GM23338 (cell line): ENCODE measurements at regions not wholly inside any gene's neighbourhood (a gene's known extent, or its start where the extent isn't known, plus 50 kb on each side); places are given as distances from the start of the nearest gene placed in this dataset.

Source experiments
- ATAC-seq: fragments of 200-7000 bp; cut with Tn5 transposase; 3 replicates; pipeline ENCODE4 v1.9.1; 2020
- DNase-seq: peaks from one replicate; pipeline ENCODE4 v3.0.0-alpha.2; 2015; ENCODE audit warnings: low spot score
- H2AFZ ChIP-seq: fragments of 200-600 bp; sonication (generic); 2 replicates; pipeline ENCODE4 v1.8.0; 2016; ENCODE audit warnings: antibody characterized with exemption, mild to moderate bottlenecking, moderate library complexity
- H3F3A ChIP-seq: fragments of 200-600 bp; sonication (generic); replicated peaks from 2 replicates; pipeline ENCODE4 v1.8.0; 2017; ENCODE audit warnings: antibody characterized with exemption, mixed run types, low read depth
- H3K27ac ChIP-seq: fragments of 200-600 bp; sonication (generic); 2 replicates; pipeline ENCODE4 v1.6.1; 2016; ENCODE audit warnings: low read depth
- H3K27me3 ChIP-seq: fragments of 200-600 bp; sonication (generic); 2 replicates; pipeline ENCODE4 v1.8.0; 2016; ENCODE audit warnings: mild to moderate bottlenecking, mixed run types, moderate library complexity; ENCODE audit not compliant: insufficient read depth
- H3K36me3 ChIP-seq: fragments of 200-600 bp; sonication (generic); 2 replicates; pipeline ENCODE4 v1.8.0; 2016; ENCODE audit warnings: mild to moderate bottlenecking; ENCODE audit not compliant: insufficient read depth
- H3K4me1 ChIP-seq: fragments of 200-600 bp; sonication (generic); 2 replicates; pipeline ENCODE4 v1.8.0; 2016; ENCODE audit warnings: mild to moderate bottlenecking, moderate library complexity; ENCODE audit not compliant: insufficient read depth
- H3K4me2 ChIP-seq: fragments of 200-600 bp; sonication (generic); 2 replicates; pipeline ENCODE4 v1.7.1; 2017; ENCODE audit warnings: mixed run types
- H3K4me3 ChIP-seq: fragments of 200-600 bp; sonication (generic); 2 replicates; pipeline ENCODE4 v1.6.1; 2016; ENCODE audit warnings: mixed run types
- H3K79me2 ChIP-seq: fragments of 200-600 bp; sonication (generic); replicated peaks from 2 replicates; pipeline ENCODE4 v1.8.0; 2017; ENCODE audit warnings: mild to moderate bottlenecking; ENCODE audit not compliant: insufficient read depth
- H3K9me2 ChIP-seq: fragments of 200-600 bp; sonication (generic); 2 replicates; pipeline ENCODE4 v1.8.0; 2017; ENCODE audit not compliant: insufficient read depth
- H4K20me1 ChIP-seq: fragments of 200-600 bp; sonication (generic); replicated peaks from 2 replicates; pipeline ENCODE4 v1.8.0; 2017; ENCODE audit warnings: mild to moderate bottlenecking; ENCODE audit not compliant: insufficient read depth
- H3K27ac Mint-ChIP-seq: 2 replicates; pipeline ENCODE4 v1.8.0; 2020; ENCODE audit warnings: inconsistent platforms, mild to moderate bottlenecking, moderate library complexity, mixed read lengths
- H3K27me3 Mint-ChIP-seq: 3 replicates; pipeline ENCODE4 v1.8.0; 2022; ENCODE audit warnings: low read depth, mild to moderate bottlenecking, moderate library complexity, mixed read lengths, inconsistent platforms; ENCODE audit not compliant: insufficient read depth, poor library complexity
- H3K36me3 Mint-ChIP-seq: 3 replicates; pipeline ENCODE4 v1.8.0; 2021; ENCODE audit warnings: low read depth, mild to moderate bottlenecking, inconsistent platforms, moderate library complexity, mixed read lengths
- H3K4me1 Mint-ChIP-seq: 3 replicates; pipeline ENCODE4 v1.8.0; 2020; ENCODE audit warnings: mild to moderate bottlenecking, inconsistent platforms, mixed read lengths
- H3K4me3 Mint-ChIP-seq: 3 replicates; pipeline ENCODE4 v1.8.0; 2021; ENCODE audit warnings: moderate library complexity, mild to moderate bottlenecking, inconsistent platforms, mixed read lengths
- H3K9me3 Mint-ChIP-seq: 3 replicates; pipeline ENCODE4 v1.8.0; 2020; ENCODE audit warnings: moderate library complexity, mild to moderate bottlenecking, inconsistent platforms, mixed read lengths
- CTCF ChIP-seq, 2 experiments: fragments of 200-600 bp in 1 of 2; sonication (generic) in 1 of 2; conservative IDR thresholded peaks; 2 replicates each; pipeline versions ENCODE4 v1.5.1 to v1.6.1; 2016 to 2017; ENCODE audit warnings: antibody characterized with exemption in 2 of 2, low read depth in 2 of 2, mild to moderate bottlenecking in 2 of 2, moderate library complexity in 1 of 2
- EZH2 ChIP-seq: fragments of 200-600 bp; sonication (generic); IDR thresholded peaks from one replicate; pipeline ENCODE4 v1.8.0; 2017; ENCODE audit warnings: antibody characterized with exemption, mild to moderate bottlenecking, low read depth; ENCODE audit not compliant: unreplicated experiment
- JUNB ChIP-seq: IDR thresholded peaks from one replicate; pipeline ENCODE4 v1.6.1; 2016; ENCODE audit warnings: antibody characterized with exemption; ENCODE audit not compliant: unreplicated experiment
- NANOG ChIP-seq: IDR thresholded peaks from 2 replicates; pipeline ENCODE4 v1.6.1; 2016; ENCODE audit warnings: antibody characterized with exemption, borderline replicate concordance
- POLR2AphosphoS5 ChIP-seq: IDR thresholded peaks from 2 replicates; pipeline ENCODE4 v1.6.1; 2016; ENCODE audit warnings: antibody characterized with exemption, low read depth
- REST ChIP-seq: IDR thresholded peaks from one replicate; pipeline ENCODE4 v1.6.1; 2018; ENCODE audit warnings: antibody characterized with exemption; ENCODE audit not compliant: unreplicated experiment
- STAT1 ChIP-seq: IDR thresholded peaks from one replicate; pipeline ENCODE4 v1.6.1; 2016; ENCODE audit warnings: antibody characterized with exemption; ENCODE audit not compliant: unreplicated experiment
- ZNF114 ChIP-seq: fragments of 250-450 bp; sonication (Bioruptor Pico); IDR thresholded peaks from 2 replicates; pipeline ENCODE4 v1.5.0; 2020; ENCODE audit warnings: mild to moderate bottlenecking, moderate library complexity
- ZNF331 ChIP-seq: fragments of 250-450 bp; sonication (Bioruptor Pico); IDR thresholded peaks from 2 replicates; pipeline ENCODE4 v1.5.0; 2020; ENCODE audit warnings: low read depth, mild to moderate bottlenecking, moderate library complexity
- TF ChIP-seq, protein P1 (sequence below): fragments of 250-450 bp; sonication (Bioruptor Pico); IDR thresholded peaks from 2 replicates; pipeline ENCODE4 v1.5.0; 2020; ENCODE audit warnings: mild to moderate bottlenecking, moderate library complexity
- TF ChIP-seq, protein P2 (sequence below): IDR thresholded peaks from 2 replicates; pipeline ENCODE4 v1.6.1; 2016; ENCODE audit warnings: antibody characterized with exemption

GRCh38 chr17:21843951-21844590 lies 151.7 kb downstream of the KCNJ18 start:
- Histone ChIP-seq H4K20me1 (no peaks in the 10 kb centered on the region), H3K79me2 (no peaks in the 10 kb centered on the region), H3K4me1 (no peaks in the 10 kb centered on the region), H3K27me3 (no peaks in the 10 kb centered on the region), H3K9me2 (no peaks in the 10 kb centered on the region), H3K27ac (no peak overlapping the region), H3K4me2 (no peak overlapping the region), H3K4me3 (no peak overlapping the region), H3K36me3 (peaks cover 3% of the 10 kb centered on the region; the same call in 1 of the 2 replicates), H3F3A (no peaks in the 10 kb centered on the region), H2AFZ (no peak overlapping the region)
- DNase-seq, result no peak
- Mint-ChIP-seq H3K36me3 (peaks cover 28% of the 10 kb centered on the region), H3K4me1 (no peaks in the 10 kb centered on the region), H3K27me3 (peaks cover 4% of the 10 kb centered on the region), H3K9me3 (peaks cover 44% of the 10 kb centered on the region), H3K4me3 (no peak overlapping the region), H3K27ac (no peak overlapping the region)
- TF ChIP-seq REST (no peak), NANOG (no peak), EZH2 (no peak), CTCF (conservative IDR thresholded peaks at IDR 0.05; ENCODE audit: low read depth in 2 of 2) (no peak), POLR2AphosphoS5 (no peak), ZNF114 (no peak), ZNF331 (no peak), JUNB (no peak), STAT1 (no peak)
- TF ChIP-seq, protein P1, sequence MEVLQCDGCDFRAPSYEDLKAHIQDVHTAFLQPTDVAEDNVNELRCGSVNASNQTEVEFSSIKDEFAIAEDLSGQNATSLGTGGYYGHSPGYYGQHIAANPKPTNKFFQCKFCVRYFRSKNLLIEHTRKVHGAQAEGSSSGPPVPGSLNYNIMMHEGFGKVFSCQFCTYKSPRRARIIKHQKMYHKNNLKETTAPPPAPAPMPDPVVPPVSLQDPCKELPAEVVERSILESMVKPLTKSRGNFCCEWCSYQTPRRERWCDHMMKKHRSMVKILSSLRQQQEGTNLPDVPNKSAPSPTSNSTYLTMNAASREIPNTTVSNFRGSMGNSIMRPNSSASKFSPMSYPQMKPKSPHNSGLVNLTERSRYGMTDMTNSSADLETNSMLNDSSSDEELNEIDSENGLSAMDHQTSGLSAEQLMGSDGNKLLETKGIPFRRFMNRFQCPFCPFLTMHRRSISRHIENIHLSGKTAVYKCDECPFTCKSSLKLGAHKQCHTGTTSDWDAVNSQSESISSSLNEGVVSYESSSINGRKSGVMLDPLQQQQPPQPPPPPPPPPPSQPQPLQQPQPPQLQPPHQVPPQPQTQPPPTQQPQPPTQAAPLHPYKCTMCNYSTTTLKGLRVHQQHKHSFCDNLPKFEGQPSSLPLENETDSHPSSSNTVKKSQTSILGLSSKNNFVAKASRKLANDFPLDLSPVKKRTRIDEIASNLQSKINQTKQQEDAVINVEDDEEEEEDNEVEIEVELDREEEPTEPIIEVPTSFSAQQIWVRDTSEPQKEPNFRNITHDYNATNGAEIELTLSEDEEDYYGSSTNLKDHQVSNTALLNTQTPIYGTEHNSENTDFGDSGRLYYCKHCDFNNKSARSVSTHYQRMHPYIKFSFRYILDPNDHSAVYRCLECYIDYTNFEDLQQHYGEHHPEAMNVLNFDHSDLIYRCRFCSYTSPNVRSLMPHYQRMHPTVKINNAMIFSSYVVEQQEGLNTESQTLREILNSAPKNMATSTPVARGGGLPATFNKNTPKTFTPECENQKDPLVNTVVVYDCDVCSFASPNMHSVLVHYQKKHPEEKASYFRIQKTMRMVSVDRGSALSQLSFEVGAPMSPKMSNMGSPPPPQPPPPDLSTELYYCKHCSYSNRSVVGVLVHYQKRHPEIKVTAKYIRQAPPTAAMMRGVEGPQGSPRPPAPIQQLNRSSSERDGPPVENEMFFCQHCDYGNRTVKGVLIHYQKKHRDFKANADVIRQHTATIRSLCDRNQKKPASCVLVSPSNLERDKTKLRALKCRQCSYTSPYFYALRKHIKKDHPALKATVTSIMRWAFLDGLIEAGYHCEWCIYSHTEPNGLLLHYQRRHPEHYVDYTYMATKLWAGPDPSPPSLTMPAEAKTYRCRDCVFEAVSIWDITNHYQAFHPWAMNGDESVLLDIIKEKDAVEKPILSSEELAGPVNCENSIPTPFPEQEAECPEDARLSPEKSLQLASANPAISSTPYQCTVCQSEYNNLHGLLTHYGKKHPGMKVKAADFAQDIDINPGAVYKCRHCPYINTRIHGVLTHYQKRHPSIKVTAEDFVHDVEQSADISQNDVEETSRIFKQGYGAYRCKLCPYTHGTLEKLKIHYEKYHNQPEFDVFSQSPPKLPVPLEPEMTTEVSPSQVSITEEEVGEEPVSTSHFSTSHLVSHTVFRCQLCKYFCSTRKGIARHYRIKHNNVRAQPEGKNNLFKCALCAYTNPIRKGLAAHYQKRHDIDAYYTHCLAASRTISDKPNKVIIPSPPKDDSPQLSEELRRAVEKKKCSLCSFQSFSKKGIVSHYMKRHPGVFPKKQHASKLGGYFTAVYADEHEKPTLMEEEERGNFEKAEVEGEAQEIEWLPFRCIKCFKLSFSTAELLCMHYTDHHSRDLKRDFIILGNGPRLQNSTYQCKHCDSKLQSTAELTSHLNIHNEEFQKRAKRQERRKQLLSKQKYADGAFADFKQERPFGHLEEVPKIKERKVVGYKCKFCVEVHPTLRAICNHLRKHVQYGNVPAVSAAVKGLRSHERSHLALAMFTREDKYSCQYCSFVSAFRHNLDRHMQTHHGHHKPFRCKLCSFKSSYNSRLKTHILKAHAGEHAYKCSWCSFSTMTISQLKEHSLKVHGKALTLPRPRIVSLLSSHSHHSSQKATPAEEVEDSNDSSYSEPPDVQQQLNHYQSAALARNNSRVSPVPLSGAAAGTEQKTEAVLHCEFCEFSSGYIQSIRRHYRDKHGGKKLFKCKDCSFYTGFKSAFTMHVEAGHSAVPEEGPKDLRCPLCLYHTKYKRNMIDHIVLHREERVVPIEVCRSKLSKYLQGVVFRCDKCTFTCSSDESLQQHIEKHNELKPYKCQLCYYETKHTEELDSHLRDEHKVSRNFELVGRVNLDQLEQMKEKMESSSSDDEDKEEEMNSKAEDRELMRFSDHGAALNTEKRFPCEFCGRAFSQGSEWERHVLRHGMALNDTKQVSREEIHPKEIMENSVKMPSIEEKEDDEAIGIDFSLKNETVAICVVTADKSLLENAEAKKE (CRISPR knock-in tag), result no peak
- TF ChIP-seq, protein P2, sequence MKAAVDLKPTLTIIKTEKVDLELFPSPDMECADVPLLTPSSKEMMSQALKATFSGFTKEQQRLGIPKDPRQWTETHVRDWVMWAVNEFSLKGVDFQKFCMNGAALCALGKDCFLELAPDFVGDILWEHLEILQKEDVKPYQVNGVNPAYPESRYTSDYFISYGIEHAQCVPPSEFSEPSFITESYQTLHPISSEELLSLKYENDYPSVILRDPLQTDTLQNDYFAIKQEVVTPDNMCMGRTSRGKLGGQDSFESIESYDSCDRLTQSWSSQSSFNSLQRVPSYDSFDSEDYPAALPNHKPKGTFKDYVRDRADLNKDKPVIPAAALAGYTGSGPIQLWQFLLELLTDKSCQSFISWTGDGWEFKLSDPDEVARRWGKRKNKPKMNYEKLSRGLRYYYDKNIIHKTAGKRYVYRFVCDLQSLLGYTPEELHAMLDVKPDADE, result no peak
- ATAC-seq, result no peak
